ENCODE measurements at regions not wholly inside any gene's neighbourhood (a gene's known extent, or its start where the extent isn't known, plus 50 kb on each side); places are given as distances from the start of the nearest gene placed in this dataset.

DNA sequence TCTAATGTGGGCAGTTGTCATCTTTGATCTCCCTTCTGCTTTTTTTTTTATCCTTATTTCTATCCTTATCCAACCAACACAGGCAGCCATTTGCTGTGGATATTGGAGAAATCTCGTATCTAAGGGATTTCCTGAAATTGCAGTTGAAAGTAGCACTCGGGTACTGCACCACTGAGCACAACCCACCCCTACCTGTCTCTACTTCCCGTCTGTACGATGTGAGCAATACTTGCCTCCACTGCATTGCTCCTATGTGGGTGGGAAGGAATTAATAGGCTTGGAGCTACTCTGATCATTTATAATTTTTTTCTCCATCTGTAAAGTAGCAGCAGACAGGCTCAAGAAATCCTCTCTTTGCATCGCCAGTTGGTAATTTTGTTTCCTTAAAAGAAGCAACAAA lies 300.4 kb downstream of the SNAPC1 start:
- DNase-seq (ENCODE audit: insufficient read length, low spot score) (no peak), FAIRE-seq (no peak)
- TF ChIP-seq, protein P1, sequence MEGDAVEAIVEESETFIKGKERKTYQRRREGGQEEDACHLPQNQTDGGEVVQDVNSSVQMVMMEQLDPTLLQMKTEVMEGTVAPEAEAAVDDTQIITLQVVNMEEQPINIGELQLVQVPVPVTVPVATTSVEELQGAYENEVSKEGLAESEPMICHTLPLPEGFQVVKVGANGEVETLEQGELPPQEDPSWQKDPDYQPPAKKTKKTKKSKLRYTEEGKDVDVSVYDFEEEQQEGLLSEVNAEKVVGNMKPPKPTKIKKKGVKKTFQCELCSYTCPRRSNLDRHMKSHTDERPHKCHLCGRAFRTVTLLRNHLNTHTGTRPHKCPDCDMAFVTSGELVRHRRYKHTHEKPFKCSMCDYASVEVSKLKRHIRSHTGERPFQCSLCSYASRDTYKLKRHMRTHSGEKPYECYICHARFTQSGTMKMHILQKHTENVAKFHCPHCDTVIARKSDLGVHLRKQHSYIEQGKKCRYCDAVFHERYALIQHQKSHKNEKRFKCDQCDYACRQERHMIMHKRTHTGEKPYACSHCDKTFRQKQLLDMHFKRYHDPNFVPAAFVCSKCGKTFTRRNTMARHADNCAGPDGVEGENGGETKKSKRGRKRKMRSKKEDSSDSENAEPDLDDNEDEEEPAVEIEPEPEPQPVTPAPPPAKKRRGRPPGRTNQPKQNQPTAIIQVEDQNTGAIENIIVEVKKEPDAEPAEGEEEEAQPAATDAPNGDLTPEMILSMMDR (IDR thresholded peaks at IDR 0.05; ENCODE audit: insufficient read depth, missing control alignments), result no peak

DNA sequence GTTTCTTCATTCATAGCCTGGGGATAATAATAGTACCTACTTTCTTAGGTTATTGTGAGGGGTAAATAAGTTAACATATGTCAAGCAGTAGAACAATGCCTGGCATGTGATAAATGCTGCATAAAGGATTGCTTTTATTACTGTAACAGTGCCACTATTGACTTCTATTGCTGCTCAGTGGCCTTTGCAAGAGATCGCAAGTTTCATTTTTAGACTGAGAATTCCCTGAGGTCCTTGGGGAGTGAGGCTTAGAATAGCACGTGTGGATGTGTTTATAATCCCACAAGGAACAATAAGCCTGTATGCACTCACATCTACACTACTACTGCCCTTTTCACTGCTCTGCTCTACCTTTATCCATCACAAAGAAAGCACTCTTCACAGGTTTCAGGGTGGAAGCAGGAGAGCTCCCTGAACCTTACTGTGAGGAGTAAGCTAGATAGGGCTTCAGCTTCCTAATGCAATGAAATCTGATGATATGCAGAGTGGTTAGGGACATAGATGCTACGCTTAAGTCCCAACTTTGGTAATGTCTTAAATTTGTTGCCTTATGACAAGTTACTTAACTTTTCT lies 302.6 kb downstream of the SNAPC1 start:
- TF ChIP-seq, protein P1 (IDR thresholded peaks at IDR 0.05; ENCODE audit: insufficient read depth, missing control alignments), result no peak
- FAIRE-seq (no peak), DNase-seq (ENCODE audit: insufficient read length, low spot score) (no peak)

DNA sequence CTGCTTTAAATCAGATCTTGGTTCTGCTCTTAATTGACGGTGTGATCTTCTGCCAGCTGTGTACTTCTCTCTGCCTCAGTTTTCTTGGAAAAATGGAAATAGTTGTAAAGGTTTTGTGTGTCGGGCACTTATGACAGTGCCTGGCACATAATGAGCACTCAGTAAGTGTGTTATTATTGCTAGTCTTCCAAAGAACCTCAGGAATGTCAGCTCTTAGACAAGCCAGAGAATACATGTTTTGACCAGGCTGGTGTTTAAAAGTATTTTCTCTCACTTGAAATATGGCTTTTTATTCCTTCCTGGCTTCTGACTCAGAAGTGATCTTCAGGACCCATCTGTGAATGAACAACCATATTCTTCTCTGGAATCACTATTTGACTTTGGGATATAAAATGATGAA lies 304.1 kb downstream of the SNAPC1 start:
- TF ChIP-seq, protein P1 (IDR thresholded peaks at IDR 0.05; ENCODE audit: insufficient read depth, missing control alignments), result no peak
- FAIRE-seq (no peak), DNase-seq (ENCODE audit: insufficient read length, low spot score) (no peak)

DNA sequence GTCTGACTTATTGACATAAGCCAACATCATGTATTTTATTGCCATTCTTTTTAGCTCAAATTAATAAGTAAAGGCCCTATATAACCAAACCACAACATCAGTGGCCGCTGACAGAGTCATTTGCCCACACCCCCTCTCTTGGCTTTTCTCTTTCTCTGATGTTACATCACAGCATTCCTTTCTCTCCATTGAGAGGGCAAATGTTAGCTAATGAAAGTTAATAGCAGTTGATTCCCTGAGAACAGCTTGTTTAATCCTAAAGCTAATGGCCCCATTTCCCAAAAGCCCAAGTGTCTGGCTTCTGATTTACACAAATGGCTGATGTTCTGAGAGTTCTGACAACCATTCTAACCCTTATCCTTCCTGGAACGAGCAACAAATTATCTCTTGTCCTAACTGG lies 308.8 kb downstream of the SNAPC1 start:
- FAIRE-seq (no peak), DNase-seq (ENCODE audit: insufficient read length, low spot score) (no peak)
- TF ChIP-seq, protein P1 (IDR thresholded peaks at IDR 0.05; ENCODE audit: insufficient read depth, missing control alignments), result no peak

DNA sequence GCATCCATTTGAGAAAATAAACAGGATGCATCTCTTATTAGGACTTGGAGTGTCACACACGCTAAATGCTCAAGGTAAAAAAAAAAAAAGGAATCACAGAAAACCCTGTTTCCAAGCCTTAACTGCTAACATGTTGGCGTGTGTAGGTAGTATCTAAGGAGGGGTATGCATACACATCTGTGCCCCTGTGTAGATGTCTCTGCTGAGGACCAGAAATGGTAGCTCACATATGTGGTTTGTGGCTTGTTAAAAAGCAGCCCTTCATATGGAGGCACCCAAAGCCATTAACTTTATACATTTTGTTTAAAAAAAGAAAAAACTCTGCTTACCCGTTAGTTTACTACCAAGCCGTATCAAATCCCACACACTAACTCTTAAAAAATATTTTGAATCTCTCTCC lies 314.1 kb downstream of the SNAPC1 start:
- DNase-seq (ENCODE audit: insufficient read length, low spot score) (no peak), FAIRE-seq (no peak)
- TF ChIP-seq, protein P1 (IDR thresholded peaks at IDR 0.05; ENCODE audit: insufficient read depth, missing control alignments), result no peak

DNA sequence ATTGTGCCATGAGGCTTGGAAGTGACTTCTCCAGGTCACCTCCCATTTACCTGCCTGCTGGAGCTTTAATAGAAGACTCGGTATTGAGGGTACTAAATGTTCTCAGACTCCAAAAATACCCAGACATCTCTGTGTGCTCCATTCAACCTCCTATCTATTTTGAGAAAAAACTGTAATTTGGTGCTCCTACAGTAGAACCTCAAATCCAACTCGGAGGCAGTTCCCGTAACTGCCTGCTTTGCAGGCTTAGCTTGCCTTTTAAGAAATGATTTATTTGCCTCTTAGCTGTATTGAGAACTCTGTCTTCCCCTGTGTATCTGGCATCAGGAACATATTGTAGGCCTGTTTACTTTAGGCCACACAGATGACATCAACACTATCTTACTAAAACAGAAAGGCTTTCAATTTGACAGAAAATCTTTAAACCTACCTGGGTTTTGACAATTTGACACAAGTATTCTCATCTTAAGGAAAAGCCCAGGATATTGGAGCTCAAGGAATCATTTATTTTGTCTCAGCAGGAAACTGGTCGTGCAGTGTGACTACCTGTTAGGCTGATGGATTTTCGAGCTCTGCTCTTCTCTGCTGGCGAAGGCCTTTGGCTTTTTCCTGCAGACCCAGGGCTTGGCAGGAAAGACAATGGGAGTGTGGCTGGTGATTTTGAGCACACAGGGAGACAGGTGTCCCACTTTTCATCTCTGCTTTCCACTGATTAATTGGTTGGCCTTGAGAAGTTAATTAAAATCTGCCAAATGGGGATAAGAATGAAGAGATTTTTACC lies 314.8 kb downstream of the SNAPC1 start:
- TF ChIP-seq, protein P1 (IDR thresholded peaks at IDR 0.05; ENCODE audit: insufficient read depth, missing control alignments), result no peak
- FAIRE-seq, result peak; percentile 64
- no peak for DNase-seq (ENCODE audit: insufficient read length, low spot score)

DNA sequence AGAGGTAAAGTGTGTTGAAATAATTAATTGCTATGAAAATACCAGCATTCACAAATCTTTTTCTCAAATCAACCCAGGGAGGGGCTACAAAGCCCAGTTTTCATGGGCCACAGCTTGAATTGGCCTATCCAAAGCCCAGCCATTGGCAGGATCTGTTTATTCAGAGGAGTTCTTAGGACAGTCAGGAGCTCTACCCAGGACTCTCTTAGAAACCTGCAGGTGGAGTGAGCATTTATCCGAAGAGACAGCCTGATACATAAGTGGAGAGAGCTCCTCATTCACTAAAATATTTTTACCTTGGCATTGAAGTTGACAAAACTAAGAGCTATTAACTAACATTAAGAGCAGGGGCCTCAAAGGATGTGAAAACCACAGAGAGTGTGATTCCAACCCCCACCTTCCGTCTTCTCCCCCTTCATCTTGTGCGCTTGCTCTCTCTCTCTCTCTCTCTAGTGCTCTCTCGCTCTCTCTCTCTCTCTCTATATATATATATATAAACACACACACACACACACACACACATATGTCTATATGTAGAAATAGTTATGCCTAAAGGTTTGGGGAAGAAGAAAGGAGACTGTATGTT lies 315.5 kb downstream of the SNAPC1 start:
- FAIRE-seq, result no peak
- TF ChIP-seq, protein P1 (IDR thresholded peaks at IDR 0.05; ENCODE audit: insufficient read depth, missing control alignments), result no peak
- DNase-seq (ENCODE audit: insufficient read length, low spot score), result no peak
